HG03442 (cell line): ENCODE measurements at regions not wholly inside any gene's neighbourhood (a gene's known extent, or its start where the extent isn't known, plus 50 kb on each side); places are given as distances from the start of the nearest gene placed in this dataset.
"Not testable (repeated sequence)": the region's sequence is repeated elsewhere in the genome, so short reads cannot be mapped to it uniquely, and the experiment has no call there.

Experiments
- ATAC-seq: cut with Tn5 transposase; IDR thresholded peaks from one replicate; pipeline ENCODE4 v1.9.1; 2021; ENCODE audit warnings: mild to moderate bottlenecking, moderate library complexity; ENCODE audit not compliant: unreplicated experiment

GRCh38 chr9:115300116-115300515 is 182.2 kb upstream of the TNC start:
- no peak for ATAC-seq

- no peak for ATAC-seq
Measured at GRCh38 chr9:115300874-115301273, 182.9 kb upstream of the TNC start.

- no peak for ATAC-seq
Measured at GRCh38 chr9:115301581-115301980, 183.6 kb upstream of the TNC start.

GRCh38 chr9:115305543-115305942 is 187.6 kb upstream of the TNC start:
- no peak for ATAC-seq

- no peak for ATAC-seq
Measured at GRCh38 chr9:115306865-115307264, 188.9 kb upstream of the TNC start.

GRCh38 chr9:115313545-115313944 is 195.6 kb upstream of the TNC start:
- ATAC-seq = no peak

GRCh38 chr9:115326461-115326860 is 208.5 kb upstream of the TNC start:
- no peak for ATAC-seq

GRCh38 chr9:115327436-115328122 is 209.6 kb upstream of the TNC start:
- ATAC-seq = no peak

GRCh38 chr9:115328228-115328627 is 210.3 kb upstream of the TNC start:
- no peak for ATAC-seq

- no peak for ATAC-seq
Measured at GRCh38 chr9:115328677-115329076, 210.7 kb upstream of the TNC start.

- no peak for ATAC-seq
Measured at GRCh38 chr9:115333277-115334070, 215.5 kb upstream of the TNC start.

GRCh38 chr9:115335439-115335838 is 217.5 kb upstream of the TNC start:
- no peak for ATAC-seq

- no peak for ATAC-seq
Measured at GRCh38 chr9:115340314-115340713, 222.4 kb upstream of the TNC start.

- ATAC-seq = no peak
Measured at GRCh38 chr9:115341426-115341825, 223.5 kb upstream of the TNC start.

GRCh38 chr9:115347776-115348175 is 229.8 kb upstream of the TNC start:
- ATAC-seq = not testable (repeated sequence)

GRCh38 chr9:115348936-115349335 is 231.0 kb upstream of the TNC start:
- not testable (repeated sequence) for ATAC-seq

- no peak for ATAC-seq
Measured at GRCh38 chr9:115349542-115349941, 231.6 kb upstream of the TNC start.

- ATAC-seq = no peak
Measured at GRCh38 chr9:115350548-115350947, 232.6 kb upstream of the TNC start.

GRCh38 chr9:115353681-115354080 is 235.7 kb upstream of the TNC start:
- ATAC-seq = no peak

- ATAC-seq = no peak
Measured at GRCh38 chr9:115357821-115358220, 239.9 kb upstream of the TNC start.

GRCh38 chr9:115359017-115359780 is 241.2 kb upstream of the TNC start:
- no peak for ATAC-seq

- ATAC-seq = no peak
Measured at GRCh38 chr9:115360122-115360521, 242.2 kb upstream of the TNC start.
